GM20000 (cell line): ENCODE measurements at regions not wholly inside any gene's neighbourhood (a gene's known extent, or its start where the extent isn't known, plus 50 kb on each side); places are given as distances from the start of the nearest gene placed in this dataset.

ENCODE experiments used
- DNase-seq: peaks from one replicate; pipeline ENCODE4 v3.0.0; 2012; ENCODE audit warnings: low spot score
- TF ChIP-seq, protein P1 (sequence below): IDR thresholded peaks from 2 replicates; pipeline ENCODE4 v1.5.1; 2012; ENCODE audit warnings: mild to moderate bottlenecking, control low read depth; ENCODE audit errors: extremely low read depth, missing control alignments

DNA sequence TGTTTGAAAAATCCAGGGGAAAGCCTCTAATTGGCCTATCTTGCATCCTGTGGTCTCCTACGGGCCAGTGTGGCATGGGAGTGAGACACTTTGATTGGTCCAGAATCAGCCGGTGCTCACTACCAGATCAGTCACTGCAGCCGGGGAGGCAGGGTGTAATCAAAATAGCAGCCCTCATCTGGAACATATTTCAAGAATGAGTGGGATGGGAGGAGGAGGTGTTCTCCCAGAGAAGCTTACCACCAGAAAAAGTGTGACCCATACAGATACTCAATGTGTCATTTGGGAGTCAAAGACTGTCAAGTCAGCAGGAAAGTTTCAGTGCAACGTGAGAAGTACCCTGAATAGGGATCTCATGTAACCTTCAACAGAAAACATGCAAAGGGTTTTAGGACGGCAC lies 393.9 kb upstream of the SLC14A2 start:
- DNase-seq = no peak
- TF ChIP-seq, protein P1, sequence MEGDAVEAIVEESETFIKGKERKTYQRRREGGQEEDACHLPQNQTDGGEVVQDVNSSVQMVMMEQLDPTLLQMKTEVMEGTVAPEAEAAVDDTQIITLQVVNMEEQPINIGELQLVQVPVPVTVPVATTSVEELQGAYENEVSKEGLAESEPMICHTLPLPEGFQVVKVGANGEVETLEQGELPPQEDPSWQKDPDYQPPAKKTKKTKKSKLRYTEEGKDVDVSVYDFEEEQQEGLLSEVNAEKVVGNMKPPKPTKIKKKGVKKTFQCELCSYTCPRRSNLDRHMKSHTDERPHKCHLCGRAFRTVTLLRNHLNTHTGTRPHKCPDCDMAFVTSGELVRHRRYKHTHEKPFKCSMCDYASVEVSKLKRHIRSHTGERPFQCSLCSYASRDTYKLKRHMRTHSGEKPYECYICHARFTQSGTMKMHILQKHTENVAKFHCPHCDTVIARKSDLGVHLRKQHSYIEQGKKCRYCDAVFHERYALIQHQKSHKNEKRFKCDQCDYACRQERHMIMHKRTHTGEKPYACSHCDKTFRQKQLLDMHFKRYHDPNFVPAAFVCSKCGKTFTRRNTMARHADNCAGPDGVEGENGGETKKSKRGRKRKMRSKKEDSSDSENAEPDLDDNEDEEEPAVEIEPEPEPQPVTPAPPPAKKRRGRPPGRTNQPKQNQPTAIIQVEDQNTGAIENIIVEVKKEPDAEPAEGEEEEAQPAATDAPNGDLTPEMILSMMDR = no peak

DNA sequence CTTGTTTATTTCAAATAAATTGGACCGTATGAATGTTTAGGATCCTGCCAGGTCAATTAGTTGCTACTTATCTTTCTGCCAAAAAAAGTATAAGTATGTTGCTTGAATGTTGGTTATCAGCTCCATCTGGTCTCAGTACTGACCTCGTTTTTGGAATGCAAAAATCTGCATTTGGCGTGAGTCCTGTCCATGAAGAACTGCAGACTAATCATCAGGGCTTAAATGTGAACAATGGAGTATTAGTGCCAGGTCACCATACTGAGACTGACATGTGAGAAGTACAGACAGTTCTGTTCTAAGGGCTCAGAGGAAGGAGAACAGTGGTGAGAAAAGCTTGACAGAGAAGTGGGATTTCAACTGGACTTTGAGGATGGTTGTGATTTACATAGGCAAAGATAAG lies 393.1 kb upstream of the SLC14A2 start:
- TF ChIP-seq, protein P1 = no peak
- DNase-seq = no peak

DNA sequence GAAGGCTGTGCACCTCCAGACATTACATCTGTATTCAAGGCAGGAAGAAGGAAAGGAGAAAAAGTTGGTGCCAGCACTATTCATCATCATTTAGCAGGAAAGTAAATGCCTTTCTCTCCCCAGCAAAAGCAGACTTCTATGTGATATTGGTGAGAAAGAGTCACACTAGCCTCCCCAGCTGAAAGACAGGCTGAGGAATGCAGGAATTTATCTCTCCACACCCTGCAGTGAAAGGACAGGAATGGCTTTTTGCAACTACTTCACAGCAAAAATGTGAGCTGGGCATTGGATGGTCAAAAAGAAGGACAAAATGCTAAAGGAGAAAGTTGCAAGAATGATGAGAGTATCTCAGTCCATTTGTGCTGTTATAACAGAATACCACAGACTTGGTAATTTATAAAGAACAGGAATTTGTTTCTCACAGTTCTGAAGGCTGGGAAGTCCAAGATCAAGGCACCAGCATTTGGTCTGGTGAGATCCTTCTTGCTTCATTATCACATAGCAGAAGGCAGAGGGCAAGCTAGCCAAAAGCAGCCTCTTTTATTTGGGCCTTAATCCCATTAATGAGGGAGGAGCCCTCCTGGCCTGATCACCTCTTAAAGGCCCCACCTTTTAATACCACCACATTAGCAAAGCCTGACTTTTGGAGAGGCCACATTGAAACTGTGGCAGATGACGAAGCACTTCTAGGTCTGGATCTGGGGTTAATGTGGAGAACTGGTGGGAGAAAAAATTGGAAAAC lies 388.1 kb upstream of the SLC14A2 start:
- no peak for DNase-seq
- TF ChIP-seq, protein P1 = no peak

DNA sequence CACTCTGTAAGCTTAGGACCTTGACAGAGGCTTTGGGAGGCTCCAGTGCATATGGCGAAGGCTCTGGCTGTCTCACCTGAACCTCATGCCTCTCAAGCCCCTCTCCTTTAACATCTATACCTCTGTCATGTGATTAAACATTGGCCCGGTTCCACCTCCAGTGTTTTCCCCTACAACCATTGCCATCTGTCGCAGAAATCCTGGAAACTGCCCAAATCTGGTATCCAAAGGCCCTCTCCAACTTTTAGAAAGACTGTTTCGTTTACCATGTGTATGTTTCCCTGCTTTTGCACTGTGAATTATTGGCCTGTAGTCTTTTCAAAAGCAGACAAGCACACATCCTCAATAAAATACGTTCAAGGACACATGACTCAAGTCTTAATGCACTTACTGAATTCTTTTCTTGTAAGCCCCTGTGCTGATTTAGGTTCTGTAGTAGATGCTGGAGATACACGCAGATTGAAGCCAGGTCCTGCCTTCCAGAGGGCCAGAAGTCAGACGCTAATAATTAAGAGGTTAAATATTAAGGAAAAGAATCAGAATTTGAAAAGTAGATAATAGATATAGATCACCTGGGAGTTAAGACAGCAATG lies 386.4 kb upstream of the SLC14A2 start:
- no peak for DNase-seq
- TF ChIP-seq, protein P1 = no peak

DNA sequence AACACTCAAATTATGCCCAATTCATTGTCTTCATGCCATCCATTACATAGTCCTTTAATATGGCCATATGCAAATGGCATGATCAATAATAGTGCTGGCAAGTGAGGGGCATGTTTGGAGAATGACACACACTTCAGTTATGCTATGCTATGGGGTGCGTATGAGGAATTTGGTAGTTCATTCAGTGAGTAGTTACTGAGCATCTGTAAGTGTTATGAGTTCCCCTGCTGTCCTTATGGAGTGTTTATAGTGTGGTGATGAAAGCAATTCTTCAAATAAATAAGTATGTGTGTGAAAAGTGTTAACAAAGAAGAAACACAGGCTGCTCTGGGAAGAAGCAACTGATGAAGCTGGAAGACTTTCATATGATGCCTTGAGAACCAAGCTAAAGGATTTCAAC lies 383.7 kb upstream of the SLC14A2 start:
- no peak for DNase-seq
- TF ChIP-seq, protein P1 = no peak

DNA sequence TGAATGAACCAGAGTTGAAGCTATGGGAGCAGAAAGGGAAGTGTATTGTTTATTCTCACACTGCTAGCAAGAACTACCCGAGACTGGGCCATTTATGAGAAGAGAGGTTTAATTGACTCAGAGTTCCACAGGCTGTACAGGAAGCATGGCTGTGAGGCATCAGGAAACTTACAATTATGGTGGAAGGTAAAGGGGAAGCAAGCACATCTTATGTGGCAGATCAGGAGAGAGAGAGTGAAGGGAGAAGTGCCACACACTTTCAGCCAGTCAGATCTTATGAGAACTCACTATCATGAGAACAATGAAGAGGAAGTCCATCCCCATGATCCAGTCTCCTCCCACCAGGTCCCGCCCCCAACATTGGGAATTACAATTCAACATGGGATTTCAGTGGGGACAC lies 383.2 kb upstream of the SLC14A2 start:
- no peak for DNase-seq
- TF ChIP-seq, protein P1 = no peak

DNA sequence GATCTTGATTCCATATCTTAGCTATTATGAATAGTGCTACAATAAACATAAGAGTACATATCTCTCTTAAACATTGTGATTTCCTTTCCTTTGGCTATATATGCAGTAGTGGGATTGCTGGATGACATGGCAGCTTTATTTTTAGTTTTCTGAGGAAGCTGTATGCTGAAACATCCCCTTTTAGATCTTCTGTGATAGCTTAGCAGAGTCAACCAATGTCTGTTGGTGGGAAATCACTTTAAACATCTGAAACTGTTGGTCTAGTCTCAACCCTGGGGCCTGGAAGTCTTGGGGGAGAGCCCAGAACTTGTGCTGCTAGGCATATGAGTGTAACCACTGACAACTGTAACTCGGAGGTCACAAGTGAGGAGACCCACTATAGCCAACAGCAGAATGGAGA lies 378.6 kb upstream of the SLC14A2 start:
- no peak for DNase-seq
- TF ChIP-seq, protein P1 = no peak
